HEK293 (cell line): ENCODE measurements at regions not wholly inside any gene's neighbourhood (a gene's known extent, or its start where the extent isn't known, plus 50 kb on each side); places are given as distances from the start of the nearest gene placed in this dataset.

Experiments
- CTCF ChIA-PET: fragments of 350-600 bp; formaldehyde crosslinking; extraction: SDS; loops from one replicate; lab custom pipeline; 2021; ENCODE audit warnings: antibody characterized with exemption; lab: Yijun Ruan, JAX
- POLR2A ChIA-PET: fragments of 300-600 bp; formaldehyde crosslinking; extraction: SDS; loops from one replicate; lab custom pipeline; 2020; ENCODE audit warnings: antibody characterized with exemption, inconsistent platforms; lab: Yijun Ruan, JAX
- H3K27ac ChIP-seq: fragments of 200-500 bp; sonication (Bioruptor generic); 2 replicates; pipeline ENCODE4 v1.5.1; 2014; ENCODE audit warnings: low read depth, low read length, control low read depth, inconsistent platforms; ENCODE audit errors: extremely low read depth
- H3K36me3 ChIP-seq, 2 experiments: fragments of 200-500 bp in 1 of 2; sonication (Bioruptor generic) in 1 of 2; 1 replicate in 1 of 2; 2 replicates in 1 of 2; pipeline ENCODE4 v1.5.1; 2014 to 2017; ENCODE audit warnings: inconsistent platforms in 2 of 2, low read length in 2 of 2; ENCODE audit not compliant: control insufficient read depth in 2 of 2, insufficient read depth in 1 of 2
- H3K4me1 ChIP-seq: fragments of 200-500 bp; sonication (Bioruptor generic); 2 replicates; pipeline ENCODE4 v1.5.1; 2014; ENCODE audit warnings: mild to moderate bottlenecking, low read length, inconsistent platforms; ENCODE audit not compliant: control insufficient read depth, insufficient read depth
- H3K4me3 ChIP-seq: 2 replicates; pipeline ENCODE4 v1.5.1; 2011; ENCODE audit warnings: low read depth, mild to moderate bottlenecking, control low read depth, low read length, moderate library complexity
- H3K9me3 ChIP-seq: fragments of 200-500 bp; sonication (Bioruptor generic); 2 replicates; pipeline ENCODE4 v1.5.1; 2014; ENCODE audit warnings: low read depth, low read length, inconsistent platforms; ENCODE audit not compliant: control insufficient read depth, insufficient read depth
- ATF2 ChIP-seq: fragments of 450-650 bp; formaldehyde crosslinking; IDR thresholded peaks from 2 replicates; pipeline ENCODE4 v1.5.1; 2016; ENCODE audit warnings: missing biosample characterization, missing genetic modification characterization, low read depth
- GLI2 ChIP-seq: fragments of 450-650 bp; formaldehyde crosslinking; IDR thresholded peaks from 2 replicates; pipeline ENCODE4; 2017; ENCODE audit warnings: missing biosample characterization, missing genetic modification characterization, low read depth, borderline replicate concordance
- PRDM4 ChIP-seq: fragments of 450-650 bp; formaldehyde crosslinking; IDR thresholded peaks from 2 replicates; pipeline ENCODE4 v1.5.1; 2017; ENCODE audit warnings: missing biosample characterization, missing genetic modification characterization
- ZBTB7A ChIP-seq: fragments of 450-650 bp; formaldehyde crosslinking; IDR thresholded peaks from 2 replicates; pipeline ENCODE4 v1.5.1; 2016; ENCODE audit warnings: low read depth, missing biosample characterization, missing genetic modification characterization
- ZNF133 ChIP-seq: fragments of 450-650 bp; formaldehyde crosslinking; IDR thresholded peaks from 2 replicates; pipeline ENCODE4 v1.5.1; 2016; ENCODE audit warnings: missing biosample characterization, missing genetic modification characterization
- ZNF146 ChIP-seq: fragments of 450-650 bp; formaldehyde crosslinking; IDR thresholded peaks from 2 replicates; pipeline ENCODE4 v1.5.1; 2016; ENCODE audit warnings: missing biosample characterization, missing genetic modification characterization
- ZNF174 ChIP-seq: fragments of 450-650 bp; formaldehyde crosslinking; IDR thresholded peaks from 2 replicates; pipeline ENCODE4 v1.5.0; 2017; ENCODE audit warnings: missing biosample characterization, mild to moderate bottlenecking, missing genetic modification characterization
- ZNF2 ChIP-seq: fragments of 450-650 bp; formaldehyde crosslinking; IDR thresholded peaks from 2 replicates; pipeline ENCODE4 v1.5.1; 2016; ENCODE audit warnings: missing biosample characterization, missing genetic modification characterization
- ZNF211 ChIP-seq: fragments of 450-650 bp; formaldehyde crosslinking; IDR thresholded peaks from 2 replicates; pipeline ENCODE4 v1.5.1; 2016; ENCODE audit warnings: low read depth, missing biosample characterization, missing genetic modification characterization
- ZNF280C ChIP-seq: fragments of 450-650 bp; formaldehyde crosslinking; IDR thresholded peaks from 2 replicates; pipeline ENCODE4 v1.5.1; 2016; ENCODE audit warnings: missing biosample characterization, missing genetic modification characterization
- ZNF335 ChIP-seq: fragments of 450-650 bp; formaldehyde crosslinking; conservative IDR thresholded peaks from 2 replicates; pipeline ENCODE4 v1.5.1; 2016; ENCODE audit warnings: missing biosample characterization, missing genetic modification characterization
- ZNF501 ChIP-seq: fragments of 450-650 bp; formaldehyde crosslinking; IDR thresholded peaks from 2 replicates; pipeline ENCODE4 v1.5.1; 2016; ENCODE audit warnings: missing biosample characterization, missing genetic modification characterization
- ZNF510 ChIP-seq: fragments of 450-650 bp; formaldehyde crosslinking; IDR thresholded peaks from 2 replicates; pipeline ENCODE4 v1.5.1; 2018; ENCODE audit warnings: mild to moderate bottlenecking, missing genetic modification characterization, missing biosample characterization; ENCODE audit not compliant: insufficient replicate concordance
- ZNF529 ChIP-seq: fragments of 450-650 bp; formaldehyde crosslinking; IDR thresholded peaks from 2 replicates; pipeline ENCODE4 v1.5.1; 2017; ENCODE audit warnings: missing genetic modification characterization, missing biosample characterization; ENCODE audit not compliant: insufficient replicate concordance
- ZNF549 ChIP-seq: fragments of 450-650 bp; IDR thresholded peaks from 2 replicates; pipeline ENCODE4 v1.5.1; 2018; ENCODE audit warnings: missing biosample characterization, missing genetic modification characterization, mild to moderate bottlenecking, inconsistent platforms, moderate library complexity
- ZNF571 ChIP-seq: fragments of 450-650 bp; formaldehyde crosslinking; IDR thresholded peaks from 2 replicates; pipeline ENCODE4 v1.5.0; 2017; ENCODE audit warnings: missing biosample characterization, missing genetic modification characterization
- ZNF596 ChIP-seq: fragments of 450-650 bp; IDR thresholded peaks from 2 replicates; pipeline ENCODE4 v1.5.0; 2018; ENCODE audit warnings: missing biosample characterization, mild to moderate bottlenecking, missing genetic modification characterization, moderate library complexity
- ZNF623 ChIP-seq: fragments of 450-650 bp; formaldehyde crosslinking; IDR thresholded peaks from 2 replicates; pipeline ENCODE4 v1.5.1; 2016; ENCODE audit warnings: missing biosample characterization, missing genetic modification characterization
- ZNF626 ChIP-seq: fragments of 450-650 bp; sonication (Bioruptor Pico); formaldehyde crosslinking; IDR thresholded peaks from 2 replicates; pipeline ENCODE4 v1.5.1; 2018; ENCODE audit warnings: missing biosample characterization, missing genetic modification characterization, inconsistent platforms
- ZNF629 ChIP-seq: fragments of 450-650 bp; formaldehyde crosslinking; IDR thresholded peaks from 2 replicates; pipeline ENCODE4 v1.5.1; 2017; ENCODE audit warnings: missing biosample characterization, missing genetic modification characterization
- ZNF791 ChIP-seq: fragments of 450-650 bp; formaldehyde crosslinking; IDR thresholded peaks from 2 replicates; pipeline ENCODE4 v1.5.1; 2016; ENCODE audit warnings: missing biosample characterization, missing genetic modification characterization
- ZNF843 ChIP-seq: fragments of 450-650 bp; formaldehyde crosslinking; IDR thresholded peaks from 2 replicates; pipeline ENCODE4 v1.5.1; 2016; ENCODE audit warnings: missing biosample characterization, missing genetic modification characterization
- ZSCAN18 ChIP-seq: fragments of 450-650 bp; formaldehyde crosslinking; IDR thresholded peaks from 2 replicates; pipeline ENCODE4 v1.5.1; 2016; ENCODE audit warnings: missing biosample characterization, missing genetic modification characterization

GRCh38 chr5:40430101-40430710 is 249.5 kb upstream of the PTGER4 start:
- Histone ChIP-seq H3K4me1 (no peaks in the 10 kb centered on the region), H3K4me3 (no peak overlapping the region), H3K27ac (no peak overlapping the region), H3K9me3 (no peaks in the 10 kb centered on the region), H3K36me3 (no peaks in the 10 kb centered on the region)
- TF ChIP-seq PRDM4 (no peak), ATF2 (tag by site-specific recombination) (peak; percentile 43; the same call in 1 of the 2 replicates)
- ChIA-PET CTCF (interaction anchor here (0.9 kb wide), 1 partner anchor 19 kb away, joined by 3 read pairs; no protein-coding TSS in a partner anchor), POLR2A (no interaction called here)

- H3K27ac ChIP-seq, result no peak overlapping the region
- ChIA-PET POLR2A (no interaction called here), CTCF (no interaction called here)
- no peaks in the 10 kb centered on the region for H3K36me3 ChIP-seq
- TF ChIP-seq ZNF2, result no peak
- no peak for TF ChIP-seq ZNF133
- no peak for TF ChIP-seq ZNF596 (tag by site-specific recombination)
- TF ChIP-seq GLI2 (tag by site-specific recombination), result no peak
- no peak for TF ChIP-seq ZNF626 (tag by site-specific recombination)
- no peak for TF ChIP-seq ZNF335 (tag by site-specific recombination)
- TF ChIP-seq ZSCAN18 (tag by site-specific recombination), result no peak
- TF ChIP-seq ZNF510, result no peak
- TF ChIP-seq ZBTB7A (tag by site-specific recombination), result no peak
- no peak overlapping the region for H3K4me3 ChIP-seq
- H3K4me1 ChIP-seq, result no peaks in the 10 kb centered on the region
- H3K9me3 ChIP-seq, result no peaks in the 10 kb centered on the region
These were observed 250.2 kb upstream of the PTGER4 start for GRCh38 chr5:40429258-40430100.

- Histone ChIP-seq H3K36me3 (no peaks in the 10 kb centered on the region), H3K4me3 (no peak overlapping the region), H3K27ac (no peak overlapping the region), H3K9me3 (no peaks in the 10 kb centered on the region), H3K4me1 (no peaks in the 10 kb centered on the region)
- ChIA-PET POLR2A (no interaction called here), CTCF (interaction anchor here (0.6 kb wide), 1 partner anchor 327 kb away, joined by 3 read pairs; no protein-coding TSS in a partner anchor)
- TF ChIP-seq ZNF623 (no peak), ZNF791 (tag by site-specific recombination) (no peak), ZNF629 (tag by site-specific recombination) (no peak), ZBTB7A (tag by site-specific recombination) (no peak), ZNF529 (no peak), ZNF280C (tag by site-specific recombination) (no peak), ZNF843 (tag by site-specific recombination) (no peak), ZNF501 (tag by site-specific recombination) (no peak), ZNF626 (tag by site-specific recombination) (no peak), ZNF211 (tag by site-specific recombination) (no peak), ZNF549 (tag by site-specific recombination) (no peak), ZNF174 (tag by site-specific recombination) (no peak), ZNF146 (tag by site-specific recombination) (no peak), ZNF571 (tag by site-specific recombination) (no peak)
These were observed 250.9 kb upstream of the PTGER4 start for GRCh38 chr5:40428815-40429214.
